Kidney (tissue), 13 donors: ENCODE measurements at regions not wholly inside any gene's neighbourhood (a gene's known extent, or its start where the extent isn't known, plus 50 kb on each side); places are given as distances from the start of the nearest gene placed in this dataset.
"Not testable (repeated sequence)": the region's sequence is repeated elsewhere in the genome, so short reads cannot be mapped to it uniquely, and the experiment has no call there.

ENCODE experiments used
- DNase-seq, 5 donors: peaks; one replicate each; pipeline ENCODE4 v3.0.0-alpha.2; 2013 to 2020
- FAIRE-seq: peaks from 2 replicates; lab custom pipeline; 2012; peaks lifted over from hg19 to GRCh38; lab: Jason Lieb, UNC
- H3K27ac ChIP-seq, 2 donors: one replicate each; pipeline ENCODE4 v1.7.0; 2013; ENCODE audit warnings: low read depth in 2 of 2, low read length in 2 of 2, inconsistent platforms in 1 of 2
- H3K27me3 ChIP-seq: one replicate; pipeline ENCODE4 v1.7.1; 2013; ENCODE audit warnings: low read length, inconsistent platforms; ENCODE audit not compliant: control insufficient read depth, insufficient read depth
- H3K36me3 ChIP-seq, 3 donors: one replicate each; pipeline versions ENCODE4 v1.7.0 to v1.7.1; 2013; ENCODE audit warnings: low read length in 3 of 3, control low read depth in 1 of 3, inconsistent platforms in 1 of 3; ENCODE audit not compliant: insufficient read depth in 3 of 3, control insufficient read depth in 2 of 3
- H3K4me1 ChIP-seq, 3 donors: one replicate each; pipeline versions ENCODE4 v1.7.0 to v1.7.1; 2013; ENCODE audit warnings: low read length in 3 of 3, inconsistent platforms in 1 of 3, low read depth in 1 of 3; ENCODE audit not compliant: control insufficient read depth in 2 of 3, insufficient read depth in 2 of 3
- H3K4me3 ChIP-seq, 3 donors: one replicate each; pipeline versions ENCODE4 v1.7.0 to v1.8.1; 2013; ENCODE audit warnings: low read length in 3 of 3, control low read depth in 1 of 3, inconsistent platforms in 1 of 3
- H3K9ac ChIP-seq, 3 donors: one replicate each; pipeline versions ENCODE4 v1.7.0 to v1.7.1; 2013; ENCODE audit warnings: low read length in 3 of 3, control low read depth in 1 of 3, inconsistent platforms in 1 of 3
- H3K9me3 ChIP-seq, 3 donors: one replicate each; pipeline versions ENCODE4 v1.7.0 to v1.7.1; 2013; ENCODE audit warnings: low read length in 3 of 3, control low read depth in 1 of 3, inconsistent platforms in 1 of 3; ENCODE audit not compliant: control insufficient read depth in 2 of 3, insufficient read depth in 1 of 3
- intact Hi-C: fragments of 100-400 bp; cut with DNase I; formaldehyde crosslinking; loops from one replicate; pipeline ENCODE4 v1.11.1; 2022
- TF ChIP-seq, protein P1 (sequence below): IDR thresholded peaks from 3 replicates; pipeline ENCODE4 v1.5.1; 2012; ENCODE audit warnings: mild to moderate bottlenecking, moderate library complexity, borderline replicate concordance; ENCODE audit not compliant: insufficient read depth; ENCODE audit errors: extremely low read depth
- donor health status: control.
- donor health status: control.
- donor health status: control.
- donor health status: control.
- donor health status: control.
- donor health status: DM: yes; HTN: yes; CAD: no.
- donor health status: Normal renal cell carcinoma (clear cell type).

DNA sequence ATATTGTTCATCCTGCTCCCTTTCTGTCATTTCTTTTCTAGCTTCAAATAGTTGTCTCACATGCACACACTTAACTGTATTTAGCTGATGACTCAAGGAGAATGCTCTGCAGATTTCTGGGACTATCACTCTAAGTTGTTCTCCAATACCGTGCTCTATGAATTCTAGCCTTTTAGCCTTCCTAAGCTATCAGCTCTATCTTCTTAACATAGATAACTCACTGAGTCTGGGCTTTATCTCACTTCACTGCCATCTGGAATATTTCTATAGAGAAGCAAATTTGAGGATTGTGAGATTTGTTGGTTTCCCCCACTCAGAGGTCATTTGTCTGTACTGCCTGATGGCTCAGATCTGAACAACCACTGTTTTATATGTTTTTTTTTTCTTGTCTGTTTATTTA lies 369.7 kb downstream of the TUSC1 start:
- H3K9ac ChIP-seq: no peak overlapping the region
- no peaks in the 10 kb centered on the region for H3K9me3 ChIP-seq
- H3K4me3 ChIP-seq: no peak overlapping the region
- DNase-seq (no peak), FAIRE-seq (no peak)
- H3K27ac ChIP-seq: no peak overlapping the region
- TF ChIP-seq, protein P1, sequence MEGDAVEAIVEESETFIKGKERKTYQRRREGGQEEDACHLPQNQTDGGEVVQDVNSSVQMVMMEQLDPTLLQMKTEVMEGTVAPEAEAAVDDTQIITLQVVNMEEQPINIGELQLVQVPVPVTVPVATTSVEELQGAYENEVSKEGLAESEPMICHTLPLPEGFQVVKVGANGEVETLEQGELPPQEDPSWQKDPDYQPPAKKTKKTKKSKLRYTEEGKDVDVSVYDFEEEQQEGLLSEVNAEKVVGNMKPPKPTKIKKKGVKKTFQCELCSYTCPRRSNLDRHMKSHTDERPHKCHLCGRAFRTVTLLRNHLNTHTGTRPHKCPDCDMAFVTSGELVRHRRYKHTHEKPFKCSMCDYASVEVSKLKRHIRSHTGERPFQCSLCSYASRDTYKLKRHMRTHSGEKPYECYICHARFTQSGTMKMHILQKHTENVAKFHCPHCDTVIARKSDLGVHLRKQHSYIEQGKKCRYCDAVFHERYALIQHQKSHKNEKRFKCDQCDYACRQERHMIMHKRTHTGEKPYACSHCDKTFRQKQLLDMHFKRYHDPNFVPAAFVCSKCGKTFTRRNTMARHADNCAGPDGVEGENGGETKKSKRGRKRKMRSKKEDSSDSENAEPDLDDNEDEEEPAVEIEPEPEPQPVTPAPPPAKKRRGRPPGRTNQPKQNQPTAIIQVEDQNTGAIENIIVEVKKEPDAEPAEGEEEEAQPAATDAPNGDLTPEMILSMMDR: no peak
- H3K4me1 ChIP-seq: no peaks in the 10 kb centered on the region
- no peaks in the 10 kb centered on the region for H3K27me3 ChIP-seq
- H3K36me3 ChIP-seq: no peaks in the 10 kb centered on the region
- intact Hi-C loops: no loop called here

DNA sequence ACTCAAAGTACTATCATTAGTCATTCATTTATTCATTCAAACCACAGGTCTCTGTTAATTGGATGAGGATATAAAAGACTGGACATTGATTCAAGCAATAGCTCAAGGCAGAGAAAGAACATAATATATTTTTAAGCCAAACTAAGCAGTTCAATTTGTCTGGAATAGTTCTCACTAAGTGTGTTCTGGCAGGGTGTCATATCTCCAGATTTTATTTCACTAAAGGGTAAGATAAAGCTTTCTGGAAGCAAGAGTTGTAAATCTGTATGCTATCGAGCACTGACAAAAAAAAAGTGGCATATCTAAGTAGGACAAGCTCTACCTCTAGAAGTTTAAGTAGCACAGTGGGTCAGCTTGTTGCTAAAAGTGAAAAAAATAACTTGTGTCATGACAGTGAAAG lies 375.6 kb downstream of the TUSC1 start:
- H3K4me1 ChIP-seq: no peaks in the 10 kb centered on the region
- intact Hi-C loops: no loop called here
- DNase-seq (no peak), FAIRE-seq (no peak)
- H3K27me3 ChIP-seq: no peaks in the 10 kb centered on the region
- no peaks in the 10 kb centered on the region for H3K9me3 ChIP-seq
- no peak overlapping the region for H3K9ac ChIP-seq
- no peak overlapping the region for H3K4me3 ChIP-seq
- TF ChIP-seq, protein P1: no peak
- H3K27ac ChIP-seq: no peak overlapping the region
- no peaks in the 10 kb centered on the region for H3K36me3 ChIP-seq

DNA sequence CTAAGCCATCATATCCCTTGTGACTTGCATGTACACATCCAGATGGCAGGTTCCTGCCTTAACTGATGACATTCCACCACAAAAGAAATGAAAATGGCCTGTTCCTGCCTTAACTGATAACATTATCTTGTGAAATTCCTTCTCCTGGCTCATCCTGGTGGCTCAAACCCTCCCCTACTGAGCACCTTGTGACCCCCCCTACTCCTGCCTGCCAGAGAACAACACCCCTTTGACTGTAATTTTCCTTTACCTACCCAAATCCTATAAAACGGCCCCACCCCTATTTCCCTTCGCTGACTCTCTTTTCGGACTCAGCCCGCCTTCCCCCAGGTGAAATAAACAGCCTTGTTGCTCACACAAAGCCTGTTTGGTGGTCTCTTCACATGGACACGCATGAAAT lies 390.0 kb downstream of the TUSC1 start:
- H3K9ac ChIP-seq, FAIRE-seq: not testable (repeated sequence)

DNA sequence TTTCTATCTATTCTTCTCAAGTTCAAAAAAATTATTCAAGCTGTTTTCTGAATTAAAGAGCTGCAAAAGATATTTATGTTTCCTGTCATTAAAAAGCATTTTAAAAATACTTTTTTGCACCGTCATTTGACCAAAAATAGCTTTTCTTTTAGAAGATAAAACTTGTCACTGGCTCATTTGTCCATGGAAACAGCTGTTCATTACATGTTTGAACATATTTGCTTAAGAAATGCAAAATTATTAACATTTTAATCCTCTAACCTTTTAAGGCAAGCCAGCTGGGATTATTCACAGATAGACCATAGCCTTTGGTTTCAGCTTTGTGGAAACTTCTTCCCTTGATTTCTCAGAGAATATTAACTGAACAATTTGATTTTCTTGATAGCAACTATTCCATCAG lies 393.9 kb downstream of the TUSC1 start:
- DNase-seq: peak in 2 of 5 donors; percentile 25 to 72
- FAIRE-seq: no peak
- H3K27ac ChIP-seq: no peak overlapping the region
- no peaks in the 10 kb centered on the region for H3K36me3 ChIP-seq
- no peaks in the 10 kb centered on the region for H3K9me3 ChIP-seq
- H3K27me3 ChIP-seq: no peaks in the 10 kb centered on the region
- intact Hi-C loops: no loop called here
- H3K4me3 ChIP-seq: no peak overlapping the region
- no peak overlapping the region for H3K9ac ChIP-seq
- no peaks in the 10 kb centered on the region for H3K4me1 ChIP-seq
- TF ChIP-seq, protein P1: no peak

More for the DNA sequence above, 390.0 kb downstream of the TUSC1 start:
- H3K27me3 ChIP-seq, DNase-seq, H3K4me1 ChIP-seq, H3K4me3 ChIP-seq, intact Hi-C loops, H3K36me3 ChIP-seq, H3K9me3 ChIP-seq, H3K27ac ChIP-seq: not testable (repeated sequence)
